ENCODE measurements at regions not wholly inside any gene's neighbourhood (a gene's known extent, or its start where the extent isn't known, plus 50 kb on each side); places are given as distances from the start of the nearest gene placed in this dataset.

GRCh38 chr1:81548918-81549587 is 251.7 kb upstream of the ADGRL2 start:
- no peak for ATAC-seq
- DNase-seq (ENCODE audit: low read depth, low spot score), result no peak
- Histone ChIP-seq H3K36me3 (ENCODE audit: control insufficient read depth, insufficient read depth, low read length) (no peaks in the 10 kb centered on the region), H3K4me3 (ENCODE audit: low read depth in 2 of 2, low read length in 2 of 2) (no peak overlapping the region), H3K27ac (ENCODE audit: low read length) (no peak overlapping the region), H3K9me3 (ENCODE audit: control insufficient read depth, insufficient read depth, low read depth, low read length) (no peaks in the 10 kb centered on the region), H3K27me3 (ENCODE audit: control insufficient read depth, insufficient read depth, low read length) (no peaks in the 10 kb centered on the region), H3K4me1 (ENCODE audit: control insufficient read depth, insufficient read depth, low read length) (no peaks in the 10 kb centered on the region)
- BruUV-seq (replicated peaks), result no TSS peak
- intact Hi-C loops (cut with micrococcal nuclease; ENCODE audit: unreplicated experiment), result loop anchor here (2.0 kb wide), 1 partner anchor 252 kb away; the partner anchor contains the start of gene ADGRL2
- TF ChIP-seq POLR2AphosphoS5 (IDR thresholded peaks at IDR 0.05; ENCODE audit: low read depth, low read length), result no peak
- no peak for TF ChIP-seq TCF7L2 (IDR thresholded peaks at IDR 0.05; ENCODE audit: low read depth, low read length)
- TF ChIP-seq REST (IDR thresholded peaks at IDR 0.05; ENCODE audit: insufficient read depth in 1 of 2, low read depth in 2 of 2, low read length in 1 of 2), result no peak
- no peak for TF ChIP-seq SIN3A (IDR thresholded peaks at IDR 0.05; ENCODE audit: borderline replicate concordance, insufficient read depth, low read depth, low read length)
- no peak for TF ChIP-seq CTCF (IDR thresholded peaks at IDR 0.05)
- POLR2A ChIA-PET, result no interaction called here
- CTCF ChIA-PET, result interaction anchor here (1.1 kb wide), 1 partner anchor 253 kb away, joined by 4 read pairs; no protein-coding TSS in a partner anchor
- in situ Hi-C loops (cut with HindIII; ENCODE audit: low pct_unique_long_range_greater_than_20kb, low sequenced_read_pairs), result no loop called here

- POLR2A ChIA-PET, result no interaction called here
- no peaks in the 10 kb centered on the region for H3K27me3 ChIP-seq (ENCODE audit: control insufficient read depth, insufficient read depth, low read length)
- no peaks in the 10 kb centered on the region for H3K36me3 ChIP-seq (ENCODE audit: control insufficient read depth, insufficient read depth, low read length)
- H3K27ac ChIP-seq (ENCODE audit: low read length), result no peak overlapping the region
- in situ Hi-C loops (cut with HindIII; ENCODE audit: low pct_unique_long_range_greater_than_20kb, low sequenced_read_pairs) (no loop called here), intact Hi-C loops (cut with micrococcal nuclease; ENCODE audit: unreplicated experiment) (loop anchor here (2.0 kb wide), 1 partner anchor 253 kb away; the partner anchor contains the start of gene ADGRL2)
- no peak overlapping the region for H3K4me3 ChIP-seq (ENCODE audit: low read depth in 2 of 2, low read length in 2 of 2)
- H3K9me3 ChIP-seq (ENCODE audit: control insufficient read depth, insufficient read depth, low read depth, low read length), result no peaks in the 10 kb centered on the region
- H3K4me1 ChIP-seq (ENCODE audit: control insufficient read depth, insufficient read depth, low read length), result no peaks in the 10 kb centered on the region
- CTCF ChIA-PET, result no interaction called here
- DNase-seq (ENCODE audit: low read depth, low spot score) (no peak), ATAC-seq (no peak)
- no TSS peak for BruUV-seq (replicated peaks)
- TF ChIP-seq POLR2AphosphoS5 (IDR thresholded peaks at IDR 0.05; ENCODE audit: low read depth, low read length) (no peak), CTCF (IDR thresholded peaks at IDR 0.05) (no peak), REST (IDR thresholded peaks at IDR 0.05; ENCODE audit: insufficient read depth in 1 of 2, low read depth in 2 of 2, low read length in 1 of 2) (no peak), SIN3A (IDR thresholded peaks at IDR 0.05; ENCODE audit: borderline replicate concordance, insufficient read depth, low read depth, low read length) (no peak)
These were observed 252.8 kb upstream of the ADGRL2 start for GRCh38 chr1:81547912-81548303.

Measured in Panc1 (cell line).